ENCODE measurements at regions not wholly inside any gene's neighbourhood (a gene's known extent, or its start where the extent isn't known, plus 50 kb on each side); places are given as distances from the start of the nearest gene placed in this dataset.

GRCh38 chr6:144534180-144534579, 249.0 kb downstream of the UTRN start:
- 63% methylated on average over 3 of the region's 3 CpGs for WGBS, 2 donors (ENCODE audit: low coverage in 1 of 2)
- Histone ChIP-seq H3K4me3 (no peak overlapping the region), H3K9me3 (no peaks in the 10 kb centered on the region), H3K4me1 (no peaks in the 10 kb centered on the region), H3K27me3 (no peaks in the 10 kb centered on the region), H3K36me3 (peaks cover 0 to 60% of the 10 kb centered on the region in 2 donors), H3K27ac (no peak overlapping the region)
- TF ChIP-seq POLR2AphosphoS5 (IDR thresholded peaks at IDR 0.05): no peak
- no peak for TF ChIP-seq CTCF (IDR thresholded peaks at IDR 0.05)
- TF ChIP-seq EP300 (IDR thresholded peaks at IDR 0.05): no peak
- no peak for TF ChIP-seq POLR2A (IDR thresholded peaks at IDR 0.05)
- ATAC-seq: peak; percentile 53

GRCh38 chr6:144535630-144536029, 250.5 kb downstream of the UTRN start:
- Histone ChIP-seq H3K27ac (no peak overlapping the region), H3K9me3 (no peaks in the 10 kb centered on the region), H3K4me1 (no peaks in the 10 kb centered on the region), H3K27me3 (no peaks in the 10 kb centered on the region), H3K36me3 (peaks cover 0 to 64% of the 10 kb centered on the region in 2 donors), H3K4me3 (no peak overlapping the region)
- 87 to 100% methylated on average over 1 to 2 of the region's 2 CpGs for WGBS, 2 donors (ENCODE audit: low coverage in 1 of 2)
- TF ChIP-seq CTCF (IDR thresholded peaks at IDR 0.05) (no peak), POLR2A (IDR thresholded peaks at IDR 0.05) (no peak), EP300 (IDR thresholded peaks at IDR 0.05) (no peak), POLR2AphosphoS5 (IDR thresholded peaks at IDR 0.05) (no peak)
- ATAC-seq: no peak

GRCh38 chr6:144536079-144536478, 250.9 kb downstream of the UTRN start:
- 81 to 89% methylated on average over 1 of the region's 1 CpG for WGBS, 2 donors (ENCODE audit: low coverage in 1 of 2)
- Histone ChIP-seq H3K9me3 (no peaks in the 10 kb centered on the region), H3K27me3 (no peaks in the 10 kb centered on the region), H3K36me3 (peaks cover 0 to 64% of the 10 kb centered on the region in 2 donors), H3K27ac (no peak overlapping the region), H3K4me1 (no peaks in the 10 kb centered on the region), H3K4me3 (no peak overlapping the region)
- no peak for TF ChIP-seq POLR2AphosphoS5 (IDR thresholded peaks at IDR 0.05)
- TF ChIP-seq POLR2A (IDR thresholded peaks at IDR 0.05): no peak
- no peak for TF ChIP-seq CTCF (IDR thresholded peaks at IDR 0.05)
- no peak for TF ChIP-seq EP300 (IDR thresholded peaks at IDR 0.05)
- ATAC-seq: no peak

- Histone ChIP-seq H3K9me3 (no peaks in the 10 kb centered on the region), H3K27me3 (no peaks in the 10 kb centered on the region), H3K27ac (no peak overlapping the region), H3K4me1 (no peaks in the 10 kb centered on the region), H3K4me3 (no peak overlapping the region), H3K36me3 (peaks cover 0 to 81% of the 10 kb centered on the region in 2 donors)
- WGBS, 2 donors (ENCODE audit: low coverage in 1 of 2): 88 to 91% methylated on average over 3 to 8 of the region's 8 CpGs
- TF ChIP-seq POLR2A (IDR thresholded peaks at IDR 0.05) (no peak), CTCF (IDR thresholded peaks at IDR 0.05) (no peak), EP300 (IDR thresholded peaks at IDR 0.05) (no peak), POLR2AphosphoS5 (IDR thresholded peaks at IDR 0.05) (no peak)
- ATAC-seq: no peak
Observed at GRCh38 chr6:144543006-144543871, 258.1 kb downstream of the UTRN start.

- Histone ChIP-seq H3K4me1 (no peaks in the 10 kb centered on the region), H3K4me3 (no peak overlapping the region), H3K27ac (no peak overlapping the region), H3K36me3 (peaks cover 0 to 81% of the 10 kb centered on the region in 2 donors), H3K9me3 (no peaks in the 10 kb centered on the region), H3K27me3 (no peaks in the 10 kb centered on the region)
- TF ChIP-seq CTCF (IDR thresholded peaks at IDR 0.05) (no peak), EP300 (IDR thresholded peaks at IDR 0.05) (no peak), POLR2A (IDR thresholded peaks at IDR 0.05) (no peak), POLR2AphosphoS5 (IDR thresholded peaks at IDR 0.05) (no peak)
- WGBS, 2 donors (ENCODE audit: low coverage in 1 of 2): 92 to 96% methylated on average over 7 of the region's 7 CpGs
- no peak for ATAC-seq
Observed at GRCh38 chr6:144544266-144544830, 259.2 kb downstream of the UTRN start.

Measured in gastroesophageal sphincter (tissue), 4 donors.